HG03196 (cell line): ENCODE measurements at regions not wholly inside any gene's neighbourhood (a gene's known extent, or its start where the extent isn't known, plus 50 kb on each side); places are given as distances from the start of the nearest gene placed in this dataset.
"Not testable (repeated sequence)": the region's sequence is repeated elsewhere in the genome, so short reads cannot be mapped to it uniquely, and the experiment has no call there.

Source experiments
- ATAC-seq: cut with Tn5 transposase; IDR thresholded peaks from one replicate; pipeline ENCODE4 v1.9.1; 2021; ENCODE audit not compliant: unreplicated experiment

- ATAC-seq: no peak
Observed at GRCh38 chr6:121901432-121901831, 466.0 kb downstream of the GJA1 start.

GRCh38 chr6:121904559-121904958, 469.1 kb downstream of the GJA1 start:
- ATAC-seq: no peak

GRCh38 chr6:121912905-121913304, 477.5 kb downstream of the GJA1 start:
- ATAC-seq: no peak

- no peak for ATAC-seq
Observed at GRCh38 chr6:121917263-121917829, 481.9 kb downstream of the GJA1 start.

GRCh38 chr6:121917834-121918559, 481.5 kb upstream of the HSF2 start:
- no peak for ATAC-seq

GRCh38 chr6:121920616-121921015, 478.8 kb upstream of the HSF2 start:
- ATAC-seq: no peak

- ATAC-seq: no peak
Observed at GRCh38 chr6:121925024-121925423, 474.4 kb upstream of the HSF2 start.

GRCh38 chr6:121925534-121926255, 473.8 kb upstream of the HSF2 start:
- no peak for ATAC-seq

GRCh38 chr6:121929301-121929700, 470.2 kb upstream of the HSF2 start:
- no peak for ATAC-seq

- ATAC-seq: no peak
Observed at GRCh38 chr6:121932076-121932991, 467.1 kb upstream of the HSF2 start.

- no peak for ATAC-seq
Observed at GRCh38 chr6:121934451-121934850, 465.0 kb upstream of the HSF2 start.

- ATAC-seq: no peak
Observed at GRCh38 chr6:121940728-121941127, 458.7 kb upstream of the HSF2 start.

GRCh38 chr6:121944354-121944753, 455.1 kb upstream of the HSF2 start:
- no peak for ATAC-seq

GRCh38 chr6:121951123-121951522, 448.3 kb upstream of the HSF2 start:
- no peak for ATAC-seq

GRCh38 chr6:121951918-121952379, 447.5 kb upstream of the HSF2 start:
- ATAC-seq: no peak

- ATAC-seq: not testable (repeated sequence)
Observed at GRCh38 chr6:121955401-121955800, 444.1 kb upstream of the HSF2 start.

- ATAC-seq: no peak
Observed at GRCh38 chr6:121956782-121957181, 442.7 kb upstream of the HSF2 start.

GRCh38 chr6:121959501-121959900, 440.0 kb upstream of the HSF2 start:
- no peak for ATAC-seq

- no peak for ATAC-seq
Observed at GRCh38 chr6:121961619-121962125, 437.8 kb upstream of the HSF2 start.

GRCh38 chr6:121963826-121964225, 435.6 kb upstream of the HSF2 start:
- ATAC-seq: no peak

- ATAC-seq: no peak
Observed at GRCh38 chr6:121965739-121966138, 433.7 kb upstream of the HSF2 start.
